ENCODE measurements at regions not wholly inside any gene's neighbourhood (a gene's known extent, or its start where the extent isn't known, plus 50 kb on each side); places are given as distances from the start of the nearest gene placed in this dataset.

GRCh38 chr10:2145491-2145890 lies 408.2 kb upstream of the ADARB2 start:
- TF ChIP-seq USF2 (IDR thresholded peaks at IDR 0.05; ENCODE audit: low read depth, low read length) = no peak
- TF ChIP-seq CTCF (conservative IDR thresholded peaks at IDR 0.05; ENCODE audit: low read depth, low read length) = no peak
- TF ChIP-seq POLR2A (IDR thresholded peaks at IDR 0.05; ENCODE audit: low read depth, low read length) = no peak
- TF ChIP-seq MAZ (IDR thresholded peaks at IDR 0.05; ENCODE audit: borderline replicate concordance, low read depth, low read length) = no peak
